Body of pancreas (tissue), 4 donors: ENCODE measurements at regions not wholly inside any gene's neighbourhood (a gene's known extent, or its start where the extent isn't known, plus 50 kb on each side); places are given as distances from the start of the nearest gene placed in this dataset.
"Not testable (repeated sequence)": the region's sequence is repeated elsewhere in the genome, so short reads cannot be mapped to it uniquely, and the experiment has no call there.

ENCODE experiments used
- ATAC-seq: fragments of 150-250 bp; one replicate; pipeline ENCODE4 v1.9.1; 2016
- DNase-seq, 4 donors: peaks; one replicate each; pipeline ENCODE4 v3.0.0-alpha.2; 2019
- H3K27ac ChIP-seq, 4 donors: fragments of 200-600 bp; sonication (generic); 1 replicate in 3 of 4; 2 replicates in 1 of 4; pipeline versions ENCODE4 v1.5.1 to v1.6.1; 2016 to 2019; ENCODE audit warnings: mild to moderate bottlenecking in 1 of 4, mixed read lengths in 1 of 4, moderate library complexity in 1 of 4
- H3K27me3 ChIP-seq, 2 donors: fragments of 200-600 bp; sonication (generic); one replicate each; pipeline ENCODE4 v1.6.0; 2016; ENCODE audit warnings: mild to moderate bottlenecking in 1 of 2
- H3K36me3 ChIP-seq, 2 donors: fragments of 200-600 bp; sonication (generic); replicated peaks in 1 of 2; 2 replicates each; pipeline ENCODE4 v1.5.1; 2016; ENCODE audit warnings: low read depth in 2 of 2; ENCODE audit not compliant: insufficient read depth in 1 of 2
- H3K4me1 ChIP-seq: fragments of 200-600 bp; sonication (generic); one replicate; pipeline ENCODE4 v1.6.0; 2016
- H3K4me3 ChIP-seq, 2 donors: fragments of 200-600 bp; sonication (generic); 1 replicate in 1 of 2; 2 replicates in 1 of 2; pipeline ENCODE4 v1.5.1; 2016 to 2019
- H3K9me3 ChIP-seq, 3 donors: fragments of 200-600 bp; sonication (generic); 1 replicate in 2 of 3; 2 replicates in 1 of 3; pipeline ENCODE4 v1.5.1; 2016
- POLR2A ChIP-seq, 3 donors: fragments of 450-650 bp; IDR thresholded peaks; one replicate each; pipeline ENCODE4 v1.6.1; 2016; ENCODE audit warnings: antibody characterized with exemption in 3 of 3, mild to moderate bottlenecking in 2 of 3
- WGBS, 2 donors: methylation state at CpG; one replicate each; pipeline ENCODE4 v1.1.5; 2017; 5-methylcytosine and 5-hydroxymethylcytosine counted together
- intact Hi-C: fragments of 100-400 bp; cut with DNase I; formaldehyde crosslinking; loops from one replicate; pipeline ENCODE4 v1.15.1; 2023
- TF ChIP-seq, protein P1 (sequence below), 7 experiments: fragments of 450-650 bp in 4 of 7; fragments of 200-600 bp in 3 of 7; sonication (generic) in 3 of 7; IDR thresholded peaks; one replicate each; pipeline ENCODE4 v1.5.1; 2016 to 2019; ENCODE audit warnings: antibody characterized with exemption in 7 of 7

DNA sequence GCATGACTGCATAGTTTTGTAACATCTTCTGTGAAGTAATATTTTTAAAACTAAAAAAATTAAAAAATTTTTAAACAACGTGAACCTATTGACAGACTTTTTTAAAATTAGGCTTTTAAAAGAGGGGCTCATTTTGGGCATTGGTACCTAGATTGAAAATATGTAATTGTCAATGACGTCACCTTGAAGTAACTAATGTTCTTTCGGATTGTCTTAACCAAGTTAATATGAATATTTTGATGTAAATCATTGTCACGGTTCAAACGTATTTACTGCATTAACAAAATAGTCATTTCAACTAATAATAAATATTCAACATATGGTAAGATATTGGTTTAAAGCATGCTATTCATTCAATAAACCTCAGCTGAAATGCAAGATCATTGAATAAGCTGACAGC, 719.8 kb downstream of the ANKRD7 start:
- Histone ChIP-seq H3K4me3 (no peak overlapping the region), H3K27me3 (no peaks in the 10 kb centered on the region), H3K27ac (no peak overlapping the region), H3K4me1 (no peaks in the 10 kb centered on the region), H3K9me3 (no peaks in the 10 kb centered on the region), H3K36me3 (no peaks in the 10 kb centered on the region)
- ATAC-seq (no peak), DNase-seq (no peak)
- 62 to 72% methylated on average over 5 of the region's 5 CpGs for WGBS, 2 donors
- no peak for TF ChIP-seq POLR2A (IDR thresholded peaks at IDR 0.05)
- TF ChIP-seq, protein P1, sequence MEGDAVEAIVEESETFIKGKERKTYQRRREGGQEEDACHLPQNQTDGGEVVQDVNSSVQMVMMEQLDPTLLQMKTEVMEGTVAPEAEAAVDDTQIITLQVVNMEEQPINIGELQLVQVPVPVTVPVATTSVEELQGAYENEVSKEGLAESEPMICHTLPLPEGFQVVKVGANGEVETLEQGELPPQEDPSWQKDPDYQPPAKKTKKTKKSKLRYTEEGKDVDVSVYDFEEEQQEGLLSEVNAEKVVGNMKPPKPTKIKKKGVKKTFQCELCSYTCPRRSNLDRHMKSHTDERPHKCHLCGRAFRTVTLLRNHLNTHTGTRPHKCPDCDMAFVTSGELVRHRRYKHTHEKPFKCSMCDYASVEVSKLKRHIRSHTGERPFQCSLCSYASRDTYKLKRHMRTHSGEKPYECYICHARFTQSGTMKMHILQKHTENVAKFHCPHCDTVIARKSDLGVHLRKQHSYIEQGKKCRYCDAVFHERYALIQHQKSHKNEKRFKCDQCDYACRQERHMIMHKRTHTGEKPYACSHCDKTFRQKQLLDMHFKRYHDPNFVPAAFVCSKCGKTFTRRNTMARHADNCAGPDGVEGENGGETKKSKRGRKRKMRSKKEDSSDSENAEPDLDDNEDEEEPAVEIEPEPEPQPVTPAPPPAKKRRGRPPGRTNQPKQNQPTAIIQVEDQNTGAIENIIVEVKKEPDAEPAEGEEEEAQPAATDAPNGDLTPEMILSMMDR (IDR thresholded peaks at IDR 0.05) = no peak
- intact Hi-C loops = no loop called here

DNA sequence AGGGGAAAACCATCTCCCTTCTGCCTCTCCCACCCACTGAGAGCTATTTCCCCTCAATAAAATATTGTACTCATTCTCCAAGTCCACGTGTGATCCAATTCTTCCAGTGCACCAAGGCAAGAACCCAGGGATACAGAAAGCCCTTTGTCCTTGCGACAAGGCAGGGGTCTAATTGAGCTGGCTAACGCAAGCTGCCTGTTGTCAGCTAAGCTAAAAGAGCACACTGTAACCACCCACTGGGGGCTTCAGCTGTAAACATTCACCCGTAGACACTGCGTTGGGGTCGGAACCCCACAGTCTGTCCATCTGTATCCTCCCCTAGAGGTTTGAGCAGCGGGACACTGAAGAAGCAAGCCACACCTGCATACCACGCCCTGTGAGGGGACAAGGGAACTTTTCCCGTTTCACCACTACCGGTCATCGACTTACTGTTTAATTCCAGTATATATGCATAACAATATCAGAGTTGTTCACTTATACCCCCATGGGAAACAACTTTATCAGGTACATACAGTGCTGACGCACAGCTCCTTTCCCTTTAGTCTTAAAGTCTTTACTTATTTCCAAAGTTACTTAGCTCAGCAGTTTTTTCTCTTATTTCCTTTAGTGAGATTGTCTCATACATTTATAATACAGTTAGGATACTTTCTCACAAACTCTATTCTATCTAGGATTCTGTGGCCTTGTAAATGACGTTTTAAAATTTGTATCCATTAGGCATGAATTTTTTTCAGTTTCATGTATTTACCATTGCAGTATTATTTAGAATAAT, 721.6 kb downstream of the ANKRD7 start:
- no peaks in the 10 kb centered on the region for H3K36me3 ChIP-seq
- H3K27ac ChIP-seq = no peak overlapping the region
- intact Hi-C loops = no loop called here
- WGBS, 2 donors = 70 to 81% methylated on average over 13 of the region's 13 CpGs
- H3K27me3 ChIP-seq = no peaks in the 10 kb centered on the region
- DNase-seq (no peak), ATAC-seq (no peak)
- no peak overlapping the region for H3K4me3 ChIP-seq
- no peaks in the 10 kb centered on the region for H3K4me1 ChIP-seq
- no peaks in the 10 kb centered on the region for H3K9me3 ChIP-seq
- TF ChIP-seq, protein P1 (IDR thresholded peaks at IDR 0.05) = no peak
- TF ChIP-seq POLR2A (IDR thresholded peaks at IDR 0.05) = no peak

DNA sequence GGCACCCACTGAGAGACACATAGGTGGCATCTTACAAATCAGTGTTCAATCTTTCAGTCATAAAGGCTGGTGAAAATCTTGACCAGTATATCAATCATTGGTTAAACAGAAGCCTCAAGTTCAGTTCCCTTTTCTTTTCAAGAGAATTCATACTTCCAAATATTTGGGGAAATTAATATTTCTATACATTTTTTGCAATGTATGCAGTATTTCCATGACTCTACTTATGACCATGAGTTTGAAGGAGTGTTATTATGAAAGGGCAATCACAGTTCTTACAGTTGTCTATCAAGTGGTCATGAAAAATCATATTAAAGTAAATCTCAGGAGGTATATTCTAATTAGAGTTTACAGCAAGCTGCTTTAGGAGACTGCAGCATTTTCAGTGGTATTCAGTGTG, 724.0 kb downstream of the ANKRD7 start:
- Histone ChIP-seq H3K36me3 (no peaks in the 10 kb centered on the region), H3K27ac (no peak overlapping the region), H3K4me3 (no peak overlapping the region), H3K4me1 (no peaks in the 10 kb centered on the region), H3K27me3 (no peaks in the 10 kb centered on the region), H3K9me3 (no peaks in the 10 kb centered on the region)
- intact Hi-C loops = no loop called here
- TF ChIP-seq, protein P1 (IDR thresholded peaks at IDR 0.05) = no peak
- no peak for TF ChIP-seq POLR2A (IDR thresholded peaks at IDR 0.05)
- ATAC-seq (no peak), DNase-seq (no peak)

DNA sequence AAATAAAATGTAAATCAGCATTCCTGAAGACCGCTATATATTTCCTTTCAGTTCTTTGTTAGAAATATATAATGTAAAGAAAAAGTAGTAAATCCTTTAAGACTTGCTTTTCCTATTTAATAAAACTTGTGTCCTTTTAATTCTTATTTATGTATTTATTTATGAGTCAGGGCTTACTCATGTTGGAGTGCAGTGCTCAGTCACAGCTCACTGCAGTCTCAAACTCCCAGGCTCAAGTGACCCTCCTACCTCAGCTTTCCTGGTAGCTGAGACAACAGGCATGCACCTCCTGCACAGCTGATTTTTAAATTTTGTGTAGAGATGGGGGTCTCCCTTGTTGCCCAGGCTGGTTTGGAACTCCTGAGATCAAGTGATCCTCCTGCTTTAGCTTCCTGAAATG, 724.5 kb downstream of the ANKRD7 start:
- TF ChIP-seq POLR2A (IDR thresholded peaks at IDR 0.05) = no peak
- TF ChIP-seq, protein P1 (IDR thresholded peaks at IDR 0.05) = no peak
- whole genome bisulfite sequencing, 2 donors = 76 to 92% methylated on average over 1 of the region's 1 CpG
- Histone ChIP-seq H3K36me3 (no peaks in the 10 kb centered on the region), H3K27ac (no peak overlapping the region), H3K4me3 (no peak overlapping the region), H3K9me3 (no peaks in the 10 kb centered on the region), H3K4me1 (no peaks in the 10 kb centered on the region), H3K27me3 (no peaks in the 10 kb centered on the region)
- intact Hi-C loops = no loop called here
- DNase-seq (no peak), ATAC-seq (no peak)

DNA sequence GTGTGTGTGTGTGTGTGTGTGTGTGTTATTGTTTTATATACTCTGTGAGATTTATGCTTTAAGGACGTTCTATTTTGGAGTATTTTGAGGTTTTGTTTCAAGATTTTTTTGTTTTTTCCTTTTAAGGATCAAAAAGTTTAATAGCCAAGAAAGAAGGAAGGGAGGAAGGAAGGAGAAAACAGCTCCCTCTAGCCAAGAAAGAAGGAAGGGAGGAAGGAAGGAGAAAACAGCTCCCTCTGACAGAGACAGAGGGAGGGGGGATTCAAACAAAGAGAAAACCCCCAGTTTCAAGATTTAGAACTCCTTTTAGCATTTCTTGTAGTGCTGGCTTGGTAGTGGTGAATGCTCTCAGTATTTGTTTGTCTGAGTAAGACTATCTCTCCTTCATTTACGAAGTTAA, 731.8 kb downstream of the ANKRD7 start:
- intact Hi-C loops, ATAC-seq, H3K4me1 ChIP-seq, H3K36me3 ChIP-seq, H3K9me3 ChIP-seq, H3K4me3 ChIP-seq, H3K27ac ChIP-seq, H3K27me3 ChIP-seq, DNase-seq: not testable (repeated sequence)
- 22 to 35% methylated on average over 2 of the region's 2 CpGs for WGBS, 2 donors
